Skin of body (tissue), 1 donor: ENCODE measurements at regions not wholly inside any gene's neighbourhood (a gene's known extent, or its start where the extent isn't known, plus 50 kb on each side); places are given as distances from the start of the nearest gene placed in this dataset.
"Not testable (repeated sequence)": the region's sequence is repeated elsewhere in the genome, so short reads cannot be mapped to it uniquely, and the experiment has no call there.

ENCODE experiments used
- DNase-seq: peaks from one replicate; lab custom pipeline; 2025; lab: John Stamatoyannopoulos, UW

DNA sequence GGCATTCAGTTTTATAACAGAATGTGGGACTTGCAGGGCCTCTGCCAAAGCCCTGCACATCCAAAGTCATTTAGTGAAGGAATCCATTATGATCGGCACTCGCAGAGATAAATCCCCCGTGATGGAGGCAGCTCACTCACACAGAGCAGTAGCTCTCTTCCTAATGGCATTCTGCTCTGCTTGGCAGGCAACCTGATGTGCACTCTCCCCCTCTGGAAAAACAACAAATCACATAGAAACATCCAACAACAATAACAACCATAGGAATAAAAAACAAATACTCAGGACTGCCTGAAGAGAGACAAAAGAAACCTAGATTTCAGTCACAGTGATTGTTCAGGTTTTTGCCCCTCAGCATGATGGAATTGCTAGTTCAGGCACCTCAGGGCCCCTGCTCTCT, 59.7 kb downstream of the NAA11 start:
- no peak for DNase-seq

DNA sequence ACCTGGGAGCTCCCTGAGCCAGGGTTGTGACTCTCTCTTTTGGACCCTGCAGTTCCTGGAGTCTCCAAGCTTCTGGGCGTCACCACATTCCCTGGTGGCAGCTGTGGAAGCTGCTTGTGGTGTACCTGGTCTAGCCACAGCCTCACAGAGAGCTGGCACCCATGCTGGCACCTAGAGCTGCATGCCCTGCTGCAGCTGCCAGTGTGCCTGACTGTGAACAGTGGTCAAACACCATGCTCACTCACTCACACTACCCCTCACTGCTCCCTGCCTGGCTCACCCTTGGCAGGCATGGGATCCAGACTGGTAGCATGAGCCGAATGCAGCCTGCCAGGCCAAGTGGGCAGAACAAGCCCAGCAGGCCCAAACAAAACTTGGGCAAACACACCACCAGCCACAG, 66.6 kb downstream of the NAA11 start:
- DNase-seq: no peak

DNA sequence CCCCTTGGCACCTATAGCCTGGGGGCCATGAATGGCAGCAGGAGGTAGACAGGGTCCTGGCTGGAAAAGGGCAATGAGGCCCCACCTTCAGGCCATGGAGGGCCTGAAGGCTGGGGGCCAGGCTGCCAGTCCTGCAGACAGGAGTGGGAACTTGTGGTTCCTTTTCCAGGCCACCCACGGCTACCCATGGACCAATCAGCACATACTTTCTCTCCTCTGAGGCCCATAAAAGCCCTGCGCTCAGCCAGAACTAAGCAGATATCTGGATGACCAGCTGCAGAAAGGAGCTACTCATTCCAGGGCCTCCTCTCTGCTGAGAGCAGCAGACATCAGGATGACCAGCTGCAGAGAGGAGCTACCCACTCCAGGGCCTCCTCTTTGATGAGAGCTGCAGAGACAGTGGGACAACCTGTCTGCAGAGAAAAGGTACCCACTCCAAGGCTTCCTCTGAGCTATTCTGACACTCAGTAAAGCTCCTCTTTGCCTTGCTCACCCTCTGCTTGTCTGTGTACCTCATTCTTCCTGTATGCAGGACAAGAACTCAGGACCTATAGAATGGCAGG, 67.2 kb downstream of the NAA11 start:
- DNase-seq: no peak

DNA sequence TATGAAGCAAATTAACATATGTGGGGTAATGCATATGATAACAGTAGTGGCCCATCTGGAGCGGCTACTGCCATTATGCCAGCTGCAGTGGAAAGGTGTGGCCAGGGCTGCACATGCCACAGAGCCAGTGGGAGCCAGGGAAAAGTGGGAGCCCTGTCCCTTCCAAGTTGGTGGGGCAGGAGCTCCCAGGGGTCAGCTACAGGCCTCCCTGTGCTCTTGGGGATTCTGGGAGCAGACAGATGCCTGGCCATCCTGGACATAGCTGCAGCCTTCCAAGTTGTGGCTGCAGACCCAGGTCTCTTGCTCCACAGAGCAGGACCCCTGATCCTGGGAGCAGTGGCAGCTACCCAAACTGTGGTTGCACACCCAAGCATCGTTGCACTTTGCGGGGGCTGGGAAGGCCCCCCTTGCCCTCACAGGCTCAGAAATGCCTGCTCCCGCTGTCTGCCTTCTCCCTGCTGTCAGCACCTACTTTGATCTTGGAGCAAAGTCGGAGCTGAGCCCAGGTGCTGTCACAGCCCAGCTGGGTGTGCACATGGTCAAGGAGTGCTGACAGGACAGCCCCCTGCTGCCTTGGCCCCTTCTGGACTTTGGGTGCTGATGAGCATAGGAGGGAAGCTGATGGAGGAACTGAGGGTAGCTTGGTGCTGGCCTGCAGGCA, 67.8 kb downstream of the NAA11 start:
- DNase-seq: no peak

DNA sequence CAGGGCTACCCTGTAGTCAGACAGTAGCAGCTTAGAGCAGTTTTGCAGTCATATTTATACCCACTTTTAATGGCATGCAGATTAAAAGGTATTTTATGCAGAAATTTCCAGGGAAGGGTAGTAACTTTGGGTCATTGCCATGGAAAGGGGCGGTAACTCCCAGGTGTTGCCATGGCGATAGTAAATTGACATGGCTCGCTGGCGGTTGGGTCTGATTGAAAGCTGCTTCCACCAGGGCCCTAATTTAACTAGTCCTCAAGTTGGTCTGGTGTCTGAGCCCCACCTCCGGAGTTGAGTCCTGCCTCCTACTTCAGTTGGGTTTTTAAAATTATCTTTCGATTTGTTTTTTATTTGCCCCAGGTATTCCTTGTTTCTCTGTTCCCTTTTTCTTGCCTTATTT, 70.1 kb downstream of the NAA11 start:
- no peak for DNase-seq

DNA sequence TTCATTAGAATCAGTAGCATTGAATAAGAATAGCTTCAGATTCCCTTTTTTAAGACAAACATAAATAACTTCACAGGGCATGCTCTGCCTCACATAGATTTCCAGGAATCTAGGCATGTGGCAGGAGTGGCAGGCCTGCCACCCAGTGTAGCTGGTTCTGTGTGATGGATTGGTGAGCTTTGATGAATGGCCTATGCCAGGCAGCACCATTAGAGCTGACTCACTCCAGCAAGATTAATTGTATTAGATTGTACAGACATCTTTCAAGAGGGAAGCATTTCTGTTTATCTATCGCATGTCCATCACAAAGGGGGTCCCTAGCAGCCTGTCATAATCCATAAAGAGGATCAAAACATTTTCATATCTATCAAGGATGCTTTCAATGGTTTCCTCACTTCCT, 71.9 kb downstream of the NAA11 start:
- no peak for DNase-seq

DNA sequence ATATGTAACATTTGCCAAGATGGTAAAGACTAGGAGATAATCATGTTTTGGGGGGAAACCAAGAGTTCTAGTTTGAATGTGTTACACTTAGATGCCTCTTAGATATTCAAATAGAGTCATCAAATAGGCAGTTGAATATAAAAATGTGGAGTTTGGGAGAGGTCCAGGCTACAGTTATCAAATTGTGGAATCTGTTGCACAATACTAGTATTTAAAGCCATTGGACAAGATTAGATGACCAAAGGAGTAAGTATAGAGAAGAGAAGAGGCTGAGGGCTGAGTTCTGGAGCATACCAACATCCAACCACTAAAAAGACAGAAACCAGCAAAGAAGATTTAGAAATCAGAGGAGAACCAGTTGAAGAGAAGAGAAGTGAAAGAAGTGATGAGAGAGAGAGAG, 72.7 kb downstream of the NAA11 start:
- DNase-seq: no peak

DNA sequence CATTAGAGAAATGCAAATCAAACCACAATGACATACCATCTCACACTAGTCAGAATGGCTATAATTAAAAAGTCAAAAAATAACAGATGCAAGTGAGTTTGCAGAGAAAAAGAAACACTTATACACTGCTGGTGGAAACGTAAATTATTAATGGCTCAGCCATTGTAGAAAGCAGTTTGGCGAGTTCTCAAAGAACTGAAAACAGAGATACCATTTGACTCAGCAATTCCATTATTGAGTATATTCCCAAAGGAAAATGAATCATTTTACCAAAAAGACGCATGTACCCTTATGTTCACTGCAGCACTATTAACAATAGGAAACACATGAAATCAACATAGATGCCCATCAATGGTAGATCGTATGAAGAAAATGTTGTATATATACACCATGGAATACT, 75.0 kb downstream of the NAA11 start:
- peak; percentile 59 for DNase-seq

DNA sequence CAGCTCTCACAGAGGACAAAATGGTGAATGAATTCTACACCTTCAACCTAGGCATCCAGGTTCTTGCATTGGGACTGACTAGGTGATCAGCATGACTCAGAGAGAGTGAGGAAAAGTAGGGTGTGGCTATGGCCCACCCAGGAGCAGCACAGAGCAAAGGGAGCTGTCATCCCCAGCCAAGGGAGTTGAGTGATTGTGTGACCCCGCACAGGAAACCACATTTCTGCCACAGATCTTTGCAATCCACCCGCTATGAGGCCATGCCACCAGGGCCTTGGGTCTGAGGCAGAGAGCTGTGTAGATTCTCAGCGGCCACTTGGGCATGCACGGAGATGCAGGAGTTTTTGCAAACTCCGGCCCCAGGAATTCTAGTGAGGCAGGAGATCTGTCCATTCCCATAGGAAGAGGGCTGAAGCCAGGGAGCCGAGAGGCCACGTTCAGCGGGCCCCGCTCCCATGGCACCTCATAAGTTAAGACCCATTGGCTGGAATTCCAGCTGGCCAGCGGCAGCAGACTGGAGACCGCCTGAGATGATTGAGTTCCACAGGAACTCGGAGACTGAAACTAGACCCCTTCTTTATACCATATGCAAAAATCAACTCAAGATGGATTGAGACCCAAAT, 75.9 kb downstream of the NAA11 start:
- DNase-seq: no peak

DNA sequence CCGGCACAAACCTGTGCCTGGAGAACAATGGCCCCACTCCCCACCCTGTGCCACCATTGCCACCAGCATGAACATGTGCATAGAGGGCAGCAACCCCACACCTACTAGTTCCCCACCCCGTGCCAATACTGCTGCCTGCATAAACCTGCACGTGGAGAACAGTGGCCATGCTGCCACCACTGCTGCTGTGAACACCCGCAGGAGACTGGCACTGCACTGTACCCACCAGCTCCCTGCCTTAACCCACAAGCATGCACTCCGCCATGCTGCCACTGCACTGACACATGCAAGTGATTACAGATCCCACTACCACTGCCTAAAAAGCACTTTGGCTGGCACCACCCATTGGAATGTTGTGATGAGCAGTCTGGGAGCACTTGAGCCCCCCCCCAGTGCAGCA, 77.3 kb downstream of the NAA11 start:
- DNase-seq: no peak

DNA sequence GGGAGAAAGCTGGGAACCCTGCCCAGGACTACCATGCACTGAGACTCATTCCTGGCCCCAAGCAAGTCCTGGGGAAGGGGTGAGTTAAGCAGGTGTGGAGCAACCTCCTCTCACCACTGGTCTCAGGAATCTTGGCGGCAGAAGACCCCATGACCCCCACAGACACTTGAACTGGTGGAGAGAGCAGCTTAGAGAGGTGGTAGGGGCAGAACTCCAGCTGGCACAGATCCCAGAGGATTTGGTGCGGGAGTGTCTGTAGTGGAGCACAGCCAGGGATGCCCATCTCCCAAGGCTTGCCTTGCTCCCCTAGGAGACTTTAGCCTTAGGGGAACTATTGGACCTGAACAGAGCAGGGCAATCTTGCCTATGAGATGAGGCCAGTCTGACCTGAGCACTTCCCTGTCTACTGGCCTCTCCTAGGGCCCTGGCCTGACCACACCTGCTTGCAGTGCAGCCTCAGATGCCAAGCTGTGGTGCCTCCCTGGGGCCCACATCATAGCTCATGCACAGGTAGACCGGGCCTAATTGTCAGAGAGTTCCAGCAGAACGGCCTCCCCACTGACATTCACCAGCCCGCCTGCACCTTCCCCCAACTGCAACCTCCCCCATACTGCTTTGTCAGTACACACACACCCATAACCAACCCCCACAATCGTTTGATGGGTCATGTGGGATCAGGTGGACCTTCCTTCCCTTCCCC, 78.0 kb downstream of the NAA11 start:
- DNase-seq: no peak

DNA sequence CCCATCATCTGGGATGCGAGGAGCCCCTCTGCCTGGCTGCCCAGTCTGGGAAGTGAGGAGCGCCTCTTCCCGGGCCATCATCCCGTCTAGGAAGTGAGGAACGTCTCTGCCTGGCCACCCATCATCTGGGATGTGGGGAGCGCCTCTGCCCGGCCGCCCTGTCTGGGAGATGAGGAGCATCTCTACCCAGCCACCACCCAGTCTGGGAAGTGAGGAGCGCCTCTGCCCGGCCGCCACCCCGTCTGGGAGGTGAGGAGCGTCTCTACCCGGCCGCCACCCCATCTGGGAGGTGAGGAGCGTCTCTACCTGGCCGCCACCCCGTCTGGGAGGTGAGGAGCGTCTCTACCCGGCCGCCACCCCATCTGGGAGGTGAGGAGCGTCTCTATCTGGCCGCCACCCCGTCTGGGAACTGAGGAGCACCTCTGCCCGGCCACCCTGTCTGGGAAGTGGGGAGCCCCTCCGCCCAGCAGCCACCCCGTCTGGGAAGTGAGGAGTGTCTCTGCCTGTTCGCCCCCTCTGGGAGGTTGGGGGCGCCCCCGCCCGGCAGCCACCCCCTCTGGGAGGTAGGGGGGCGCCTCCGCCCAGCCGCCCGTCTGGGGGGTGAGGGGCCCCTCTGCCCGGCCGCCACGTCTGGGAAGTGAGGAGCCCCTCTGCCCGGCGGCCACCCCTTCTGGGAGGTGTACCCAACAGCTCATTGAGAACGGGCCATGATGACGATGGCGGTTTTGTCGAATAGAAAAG, 80.5 kb downstream of the NAA11 start:
- DNase-seq: not testable (repeated sequence)

DNA sequence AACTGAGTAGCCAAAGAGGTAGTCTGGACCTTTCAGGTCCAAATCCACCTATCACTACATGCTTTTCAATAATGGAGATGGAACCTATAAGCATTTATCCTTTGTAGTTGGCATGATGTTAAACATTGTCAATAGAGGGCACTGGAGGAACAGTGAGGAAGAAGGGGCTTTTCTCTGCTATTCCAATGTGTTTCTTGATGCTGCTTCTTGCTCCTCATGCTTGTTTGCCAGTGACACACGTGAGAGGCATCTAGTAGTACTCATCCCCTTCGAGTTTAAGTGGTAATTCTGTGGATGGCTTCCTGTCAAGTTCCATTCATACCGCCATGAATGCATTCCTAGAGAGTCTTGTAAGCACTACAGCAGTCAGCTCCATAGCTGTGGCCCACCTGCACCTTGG, 84.0 kb downstream of the NAA11 start:
- DNase-seq: no peak

DNA sequence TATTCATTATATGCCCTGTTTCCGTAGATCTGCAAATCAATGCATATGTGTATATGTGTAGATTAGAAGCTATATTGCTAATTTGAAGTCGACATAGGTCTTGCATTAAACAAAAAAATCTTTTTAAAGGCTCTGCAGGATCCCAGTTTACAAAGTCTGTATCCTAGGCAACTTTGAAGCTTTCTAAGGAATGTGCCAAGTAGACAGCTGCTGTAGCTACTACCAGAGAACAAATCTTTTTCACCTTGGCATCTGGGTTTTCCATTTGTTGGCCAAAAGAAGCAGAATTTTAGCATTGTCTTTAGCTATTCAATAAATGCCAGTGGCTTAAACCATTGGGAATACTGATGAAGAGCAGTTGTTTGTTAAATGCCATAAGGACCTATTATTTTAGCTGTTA, 88.0 kb downstream of the NAA11 start:
- DNase-seq: no peak

DNA sequence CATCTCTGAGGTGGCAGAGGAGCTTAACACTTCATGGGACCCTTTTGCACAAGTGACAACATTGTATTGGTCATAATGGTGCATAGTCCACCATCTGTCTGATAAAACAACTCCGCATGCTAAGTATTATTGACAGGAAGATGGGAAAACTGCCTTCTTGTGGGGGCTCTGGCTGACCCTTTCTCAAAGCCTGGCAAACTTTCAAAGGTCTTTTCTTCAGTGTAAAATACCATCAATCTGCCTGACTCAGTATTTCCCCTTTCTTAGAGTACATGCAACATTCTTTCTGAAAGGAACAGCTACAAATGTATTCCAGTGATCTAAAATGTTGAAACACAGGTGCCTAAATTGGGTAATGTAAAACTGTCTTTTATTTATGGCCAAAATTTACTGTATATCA, 89.1 kb downstream of the NAA11 start:
- no peak for DNase-seq

DNA sequence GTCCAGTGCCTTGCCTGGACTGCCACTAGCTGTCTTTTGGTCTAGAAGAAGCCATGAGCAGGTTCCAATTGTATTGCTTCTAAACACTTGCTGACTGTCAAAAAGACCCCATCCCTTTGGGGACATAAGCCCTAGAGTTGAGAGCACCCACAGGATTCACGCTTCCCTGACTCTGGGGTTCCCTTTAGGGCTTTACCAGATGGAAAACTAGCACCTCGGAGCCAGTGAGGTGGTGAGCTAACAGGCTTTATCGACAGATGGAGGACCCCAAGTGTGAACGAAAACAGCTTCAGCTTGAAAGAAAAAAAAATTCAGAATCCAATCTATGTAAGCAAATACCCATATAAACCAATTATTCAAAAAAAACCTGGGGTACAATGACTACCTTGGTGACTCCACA, 90.8 kb downstream of the NAA11 start:
- DNase-seq: no peak

DNA sequence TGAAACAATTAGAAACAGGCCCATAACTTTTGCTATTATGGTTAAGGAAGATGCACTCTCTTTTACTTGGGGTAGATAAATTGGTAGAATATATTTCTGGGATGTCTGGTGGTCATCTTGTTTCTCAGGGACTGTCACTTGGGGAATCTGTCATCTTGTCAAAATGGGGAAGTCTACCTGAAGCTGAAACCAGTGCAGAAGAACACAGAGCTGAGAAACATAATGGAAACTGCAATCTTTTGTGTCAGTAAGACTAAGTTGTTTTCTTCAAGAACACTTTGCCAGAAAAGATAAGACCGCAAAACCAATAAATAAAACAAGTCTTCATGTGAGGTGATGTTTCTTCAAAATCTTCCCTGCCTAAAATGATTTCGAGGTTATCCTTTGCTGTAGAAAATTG, 92.0 kb downstream of the NAA11 start:
- no peak for DNase-seq

DNA sequence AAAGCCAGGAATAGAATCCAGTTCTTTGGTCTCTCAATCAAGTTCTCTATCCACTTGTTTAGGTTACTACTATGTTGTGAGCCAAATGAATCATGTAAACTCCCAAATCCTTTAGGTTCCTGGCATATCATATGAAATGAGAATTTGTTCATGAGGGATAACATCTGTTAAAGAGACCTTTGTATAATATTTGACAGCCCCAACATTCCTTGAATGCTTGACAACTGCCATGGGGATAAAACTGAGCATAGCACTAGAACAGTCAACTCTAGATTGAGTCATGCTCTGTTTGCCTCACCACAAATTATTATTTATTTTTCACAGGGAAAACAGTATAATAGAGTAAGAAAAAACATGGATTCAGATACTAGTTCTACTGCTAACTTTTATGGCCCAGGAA, 93.3 kb downstream of the NAA11 start:
- DNase-seq: no peak

DNA sequence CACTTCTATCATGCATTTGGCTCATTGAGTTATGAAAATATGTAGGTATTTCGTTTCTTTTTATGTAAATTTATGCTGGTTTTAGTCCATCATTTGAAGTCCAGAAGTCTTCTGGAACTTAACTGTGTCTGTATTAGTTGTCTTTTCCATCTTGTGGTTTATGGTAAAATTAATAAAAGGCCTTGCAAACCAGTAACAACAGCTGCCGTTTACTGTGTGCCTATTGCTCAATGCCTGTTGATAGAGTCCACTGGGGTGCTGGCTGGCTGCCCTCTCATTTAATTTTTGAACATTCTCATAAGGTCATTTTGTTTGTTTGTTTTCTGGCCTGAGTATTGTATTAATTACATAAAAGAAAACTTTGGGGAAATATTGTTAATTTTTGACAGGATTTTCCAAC, 98.0 kb downstream of the NAA11 start:
- no peak for DNase-seq

DNA sequence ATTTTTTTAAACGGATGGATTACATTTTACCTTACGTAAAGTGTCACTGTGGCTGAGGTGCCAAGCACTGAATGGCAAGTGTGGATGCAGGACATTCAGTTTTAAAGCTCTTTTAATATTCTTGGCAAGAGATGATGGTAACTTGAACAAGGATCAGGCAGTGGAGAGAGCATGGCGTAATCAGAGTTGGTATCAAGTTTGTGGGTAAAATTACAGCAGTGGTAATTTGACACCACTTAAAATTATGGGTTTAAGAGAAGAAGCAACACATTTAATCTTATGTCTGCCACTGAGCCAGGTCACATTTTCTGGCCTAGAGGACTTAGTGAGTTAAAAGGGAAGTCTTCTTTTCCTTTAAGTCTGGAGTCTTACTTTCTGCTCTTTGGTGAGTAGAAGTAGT, 100.5 kb downstream of the NAA11 start:
- no peak for DNase-seq

DNA sequence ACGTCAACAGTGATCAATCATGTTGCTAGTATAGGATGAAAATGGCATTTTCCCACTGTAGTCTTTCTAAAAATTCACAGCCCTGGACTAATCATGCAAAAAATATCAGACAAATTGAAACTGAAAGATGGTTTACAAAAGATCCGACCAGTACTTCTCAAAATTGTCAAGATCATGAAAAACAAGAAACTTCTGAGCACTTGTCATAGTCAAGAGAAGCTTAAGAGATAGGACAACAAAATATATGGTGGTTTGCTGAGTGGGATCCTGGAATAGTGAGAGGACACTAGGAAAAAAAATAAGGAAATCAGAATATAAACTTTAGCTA, 101.1 kb downstream of the NAA11 start:
- DNase-seq: no peak
